Dendritic cell treated with granulocyte-macrophage colony-stimulating factor and Interleukin-4, amounts not matched to agents 40 ng/mL and 50 ng/mL, for 4 days (primary cell): ENCODE measurements at regions not wholly inside any gene's neighbourhood (a gene's known extent, or its start where the extent isn't known, plus 50 kb on each side); places are given as distances from the start of the nearest gene placed in this dataset.

ENCODE experiments used
- H3K27ac Mint-ChIP-seq: one replicate; pipeline ENCODE4 v1.8.0; 2022; ENCODE audit warnings: mild to moderate bottlenecking, mixed read lengths
- H3K27me3 Mint-ChIP-seq: one replicate; pipeline ENCODE4 v1.8.0; 2022; ENCODE audit warnings: mild to moderate bottlenecking, mixed read lengths
- H3K36me3 Mint-ChIP-seq: one replicate; pipeline ENCODE4 v1.8.0; 2022; ENCODE audit warnings: low read depth, mixed read lengths
- H3K4me1 Mint-ChIP-seq: one replicate; pipeline ENCODE4 v1.8.0; 2022; ENCODE audit warnings: low read depth, mixed read lengths
- H3K4me3 Mint-ChIP-seq: one replicate; pipeline ENCODE4 v1.8.0; 2022; ENCODE audit warnings: mild to moderate bottlenecking, moderate library complexity, mixed read lengths
- H3K9me3 Mint-ChIP-seq: one replicate; pipeline ENCODE4 v1.8.0; 2022; ENCODE audit warnings: mixed read lengths
- intact Hi-C: fragments of 100-400 bp; cut with micrococcal nuclease; formaldehyde crosslinking; loops from one replicate; pipeline ENCODE4 v1.15.0; 2022

DNA sequence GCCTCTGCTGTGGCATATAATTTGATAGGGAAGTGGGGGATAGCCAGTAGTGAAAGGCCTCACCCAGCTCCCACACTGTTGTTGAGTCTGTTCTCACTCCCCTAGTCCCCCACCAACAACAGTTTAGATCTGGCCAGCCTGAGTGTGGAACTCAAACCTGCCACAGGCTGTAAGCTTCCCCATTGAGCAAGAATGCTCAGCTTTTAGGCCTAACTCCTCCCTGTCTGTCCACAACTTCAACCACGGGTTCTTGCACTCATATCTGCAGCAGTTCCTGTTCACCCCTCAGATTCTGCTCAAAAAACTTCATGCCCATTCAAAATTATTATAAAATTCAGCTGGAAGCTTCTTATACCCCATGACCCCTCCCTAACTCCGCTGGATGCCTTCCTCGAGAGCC, 975.1 kb downstream of the NSUN3 start:
- peaks cover 26% of the 10 kb centered on the region for H3K9me3 Mint-ChIP-seq
- no peaks in the 10 kb centered on the region for H3K4me1 Mint-ChIP-seq
- no peak overlapping the region for H3K4me3 Mint-ChIP-seq
- intact Hi-C loops = no loop called here
- no peak overlapping the region for H3K27ac Mint-ChIP-seq
- no peaks in the 10 kb centered on the region for H3K27me3 Mint-ChIP-seq
- no peaks in the 10 kb centered on the region for H3K36me3 Mint-ChIP-seq

DNA sequence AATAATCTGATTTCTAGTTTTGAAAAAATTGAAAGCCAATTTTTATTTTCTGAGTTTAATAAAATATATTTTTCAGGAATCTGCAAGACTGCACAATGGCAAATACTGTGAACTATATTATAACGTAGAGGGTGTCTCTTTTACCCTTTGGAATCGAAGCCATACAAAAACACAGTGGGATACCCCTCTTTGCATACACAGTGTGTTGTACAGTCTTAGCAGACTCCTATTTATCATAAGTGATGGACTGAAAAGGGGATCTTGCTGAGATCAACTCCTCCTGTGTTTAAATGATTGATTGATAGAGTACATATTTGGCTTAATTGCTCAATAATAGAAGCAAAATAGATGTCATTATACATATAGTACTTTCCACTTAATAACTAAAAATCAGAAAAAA, 981.2 kb downstream of the NSUN3 start:
- no peaks in the 10 kb centered on the region for H3K36me3 Mint-ChIP-seq
- no peaks in the 10 kb centered on the region for H3K4me1 Mint-ChIP-seq
- intact Hi-C loops = no loop called here
- peaks cover 9% of the 10 kb centered on the region for H3K9me3 Mint-ChIP-seq
- no peak overlapping the region for H3K27ac Mint-ChIP-seq
- H3K27me3 Mint-ChIP-seq = no peaks in the 10 kb centered on the region
- H3K4me3 Mint-ChIP-seq = no peak overlapping the region

DNA sequence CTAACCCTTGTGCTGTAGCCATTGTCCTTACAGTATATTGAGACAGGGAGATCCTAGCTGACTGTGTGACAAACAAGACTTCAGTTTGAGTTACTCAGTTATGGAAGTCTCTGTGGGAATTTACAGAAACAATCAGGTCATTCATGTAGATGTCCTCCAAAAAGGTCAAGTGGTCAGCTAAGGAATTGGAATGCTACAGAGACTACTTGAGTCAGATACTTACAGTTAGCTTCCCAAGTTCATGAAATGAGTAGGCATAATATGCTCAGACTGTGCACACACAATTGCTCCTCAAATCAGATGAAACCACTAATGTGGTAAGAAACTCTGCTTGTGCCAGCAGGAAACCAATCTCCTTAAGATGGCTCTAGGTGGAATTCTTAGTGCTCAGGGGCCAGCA, 985.7 kb downstream of the NSUN3 start:
- Mint-ChIP-seq H3K9me3 (peaks cover 9% of the 10 kb centered on the region), H3K36me3 (no peaks in the 10 kb centered on the region), H3K4me3 (no peak overlapping the region), H3K27me3 (no peaks in the 10 kb centered on the region), H3K4me1 (no peaks in the 10 kb centered on the region), H3K27ac (no peak overlapping the region)
- intact Hi-C loops = no loop called here

DNA sequence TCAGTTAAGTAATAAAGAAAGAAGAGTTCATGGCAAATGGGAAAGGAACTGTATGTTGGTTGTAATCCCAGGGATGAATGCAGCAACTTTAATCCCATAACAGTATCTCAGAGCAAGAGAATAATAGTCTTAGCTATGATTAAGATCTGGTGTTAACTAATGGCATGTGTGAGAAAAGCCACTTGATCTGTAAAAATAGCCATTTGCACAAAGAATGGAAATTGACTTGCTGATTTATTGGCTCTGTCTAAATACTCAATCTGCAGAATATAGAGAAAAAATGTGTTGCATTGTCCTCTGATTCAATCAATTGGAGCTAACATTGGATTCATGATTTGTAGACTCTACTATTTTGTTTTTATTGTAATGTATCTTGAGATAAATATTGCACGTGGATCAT, 987.0 kb downstream of the NSUN3 start:
- no peak overlapping the region for H3K4me3 Mint-ChIP-seq
- intact Hi-C loops = no loop called here
- peaks cover 9% of the 10 kb centered on the region for H3K9me3 Mint-ChIP-seq
- no peak overlapping the region for H3K27ac Mint-ChIP-seq
- H3K27me3 Mint-ChIP-seq = no peaks in the 10 kb centered on the region
- no peaks in the 10 kb centered on the region for H3K4me1 Mint-ChIP-seq
- H3K36me3 Mint-ChIP-seq = no peaks in the 10 kb centered on the region

DNA sequence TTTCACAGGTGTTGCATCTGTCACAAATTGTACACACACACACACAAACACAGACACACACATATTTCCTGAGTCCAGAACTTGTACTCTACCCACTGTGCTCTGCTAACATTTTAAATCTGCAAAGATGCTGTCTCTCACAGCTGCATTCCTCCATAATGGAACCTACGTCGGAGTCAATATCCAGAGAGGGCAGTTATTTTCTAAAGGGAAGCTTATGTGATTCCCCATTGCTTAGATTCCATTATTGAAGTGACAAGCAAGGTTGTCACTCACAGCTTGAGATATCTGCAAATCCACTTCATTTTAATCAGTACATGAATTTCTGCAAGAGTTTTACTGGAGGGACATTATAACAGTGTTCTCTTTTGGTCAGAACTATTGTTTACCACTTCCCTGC, 992.4 kb downstream of the NSUN3 start:
- H3K27ac Mint-ChIP-seq = no peak overlapping the region
- peaks cover 9% of the 10 kb centered on the region for H3K9me3 Mint-ChIP-seq
- H3K4me3 Mint-ChIP-seq = no peak overlapping the region
- no peaks in the 10 kb centered on the region for H3K27me3 Mint-ChIP-seq
- intact Hi-C loops = no loop called here
- no peaks in the 10 kb centered on the region for H3K36me3 Mint-ChIP-seq
- no peaks in the 10 kb centered on the region for H3K4me1 Mint-ChIP-seq

DNA sequence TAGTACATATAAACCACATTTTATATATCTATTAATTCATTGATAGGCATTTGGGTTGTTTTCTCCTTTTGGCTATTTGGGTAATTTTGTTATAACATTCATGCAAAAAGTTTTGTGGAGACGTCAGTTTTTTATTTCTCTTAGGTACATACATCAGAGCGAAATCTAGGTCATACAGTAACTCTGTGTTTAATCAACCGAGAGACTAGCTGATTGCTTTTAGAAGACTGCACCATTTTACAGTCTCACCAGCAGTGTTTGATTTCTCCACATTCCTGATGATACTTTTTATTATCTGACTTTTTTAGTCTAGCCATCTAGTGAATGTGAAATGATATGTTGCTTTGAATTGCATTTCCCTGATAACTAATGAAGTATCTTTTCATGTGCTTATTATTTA, 1019.3 kb downstream of the NSUN3 start:
- H3K9me3 Mint-ChIP-seq = no peaks in the 10 kb centered on the region
- H3K4me3 Mint-ChIP-seq = no peak overlapping the region
- H3K4me1 Mint-ChIP-seq = no peaks in the 10 kb centered on the region
- intact Hi-C loops = no loop called here
- H3K27me3 Mint-ChIP-seq = no peaks in the 10 kb centered on the region
- no peaks in the 10 kb centered on the region for H3K36me3 Mint-ChIP-seq
- H3K27ac Mint-ChIP-seq = no peak overlapping the region

DNA sequence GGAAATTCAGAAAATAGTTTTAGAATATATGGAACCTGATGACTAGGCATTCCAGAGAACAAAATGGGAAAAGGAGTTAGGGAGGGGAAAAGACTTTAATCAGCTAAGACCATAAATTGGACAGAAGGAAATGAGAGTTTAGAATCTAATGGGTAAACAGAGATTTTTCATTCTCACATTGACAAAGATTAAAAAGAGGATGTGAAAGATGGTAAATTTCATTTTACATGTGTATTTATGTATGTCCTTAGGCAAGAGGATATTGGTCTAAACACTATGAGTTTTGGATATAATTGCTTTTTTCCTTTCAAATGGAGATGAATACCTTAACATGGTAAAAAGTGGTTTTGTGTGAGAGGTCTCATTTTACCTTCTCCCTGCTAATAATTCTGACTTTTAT, 1021.9 kb downstream of the NSUN3 start:
- Mint-ChIP-seq H3K27ac (no peak overlapping the region), H3K36me3 (no peaks in the 10 kb centered on the region), H3K9me3 (peaks cover 7% of the 10 kb centered on the region), H3K4me3 (no peak overlapping the region), H3K27me3 (no peaks in the 10 kb centered on the region), H3K4me1 (no peaks in the 10 kb centered on the region)
- intact Hi-C loops = no loop called here

DNA sequence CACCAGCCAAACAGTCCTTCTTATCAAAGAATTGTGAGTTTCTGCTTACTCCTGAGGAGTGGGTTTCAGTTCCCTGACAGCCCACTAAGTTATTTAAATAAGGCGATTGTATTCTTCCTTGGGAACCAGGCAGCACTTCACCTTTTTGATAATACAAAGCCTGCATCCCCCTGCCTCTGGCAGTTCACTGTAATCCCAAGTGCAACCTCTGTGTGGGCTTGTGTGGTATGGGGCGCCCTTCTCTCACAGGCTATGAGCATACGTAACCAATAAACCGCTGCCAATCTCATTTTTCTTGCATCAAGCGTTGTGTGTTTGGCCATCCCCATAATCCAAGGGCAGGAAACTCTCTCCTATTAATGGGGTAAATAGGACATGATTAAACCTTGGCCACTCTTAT, 1025.6 kb downstream of the NSUN3 start:
- no peak overlapping the region for H3K27ac Mint-ChIP-seq
- no peaks in the 10 kb centered on the region for H3K4me1 Mint-ChIP-seq
- H3K4me3 Mint-ChIP-seq = no peak overlapping the region
- intact Hi-C loops = no loop called here
- H3K27me3 Mint-ChIP-seq = no peaks in the 10 kb centered on the region
- peaks cover 17% of the 10 kb centered on the region for H3K9me3 Mint-ChIP-seq
- no peaks in the 10 kb centered on the region for H3K36me3 Mint-ChIP-seq

DNA sequence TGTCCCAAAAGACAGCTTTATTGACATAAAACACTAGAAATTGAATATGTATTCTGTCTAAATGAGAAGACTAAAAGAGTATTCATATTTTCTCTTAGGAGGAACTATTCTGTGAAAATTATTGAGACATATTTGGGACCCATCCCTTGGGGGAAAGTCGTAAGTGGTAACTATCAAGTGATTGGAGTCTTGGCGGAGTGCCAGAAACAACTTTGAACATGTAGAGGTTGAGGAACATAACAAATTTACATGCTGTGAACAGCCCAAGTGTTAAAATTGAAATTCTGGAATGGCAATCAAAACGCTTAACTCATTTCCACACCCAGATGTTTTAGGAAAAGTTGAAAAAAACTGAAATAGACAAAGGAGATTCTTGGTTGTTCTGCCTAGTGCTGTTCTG, 1034.6 kb downstream of the NSUN3 start:
- H3K36me3 Mint-ChIP-seq = no peaks in the 10 kb centered on the region
- H3K4me1 Mint-ChIP-seq = no peaks in the 10 kb centered on the region
- H3K4me3 Mint-ChIP-seq = no peak overlapping the region
- intact Hi-C loops = no loop called here
- no peaks in the 10 kb centered on the region for H3K27me3 Mint-ChIP-seq
- H3K27ac Mint-ChIP-seq = no peak overlapping the region
- peaks cover 11% of the 10 kb centered on the region for H3K9me3 Mint-ChIP-seq

DNA sequence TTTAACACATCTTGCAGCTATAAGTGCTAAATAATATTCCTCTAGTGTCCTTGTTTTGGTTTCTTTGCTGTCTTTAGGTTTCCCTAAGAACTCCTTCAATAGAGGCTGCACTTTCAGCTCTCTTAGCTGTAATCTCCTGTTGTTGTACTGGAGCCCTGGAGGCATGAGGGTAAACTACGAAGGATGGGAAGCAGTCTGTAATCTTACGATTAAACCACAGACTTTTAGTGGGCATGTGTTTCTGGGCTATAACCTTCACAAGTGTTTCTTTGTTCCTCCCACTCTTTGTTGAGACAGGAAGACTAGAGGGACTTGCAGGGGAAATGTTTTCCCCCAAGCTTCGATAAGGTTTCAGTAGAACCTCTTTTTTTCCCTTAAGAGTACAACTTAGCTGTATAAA, 1058.1 kb downstream of the NSUN3 start:
- intact Hi-C loops = no loop called here
- H3K27ac Mint-ChIP-seq = no peak overlapping the region
- H3K9me3 Mint-ChIP-seq = peaks cover 15% of the 10 kb centered on the region
- H3K4me1 Mint-ChIP-seq = no peaks in the 10 kb centered on the region
- no peaks in the 10 kb centered on the region for H3K36me3 Mint-ChIP-seq
- no peaks in the 10 kb centered on the region for H3K27me3 Mint-ChIP-seq
- H3K4me3 Mint-ChIP-seq = no peak overlapping the region

DNA sequence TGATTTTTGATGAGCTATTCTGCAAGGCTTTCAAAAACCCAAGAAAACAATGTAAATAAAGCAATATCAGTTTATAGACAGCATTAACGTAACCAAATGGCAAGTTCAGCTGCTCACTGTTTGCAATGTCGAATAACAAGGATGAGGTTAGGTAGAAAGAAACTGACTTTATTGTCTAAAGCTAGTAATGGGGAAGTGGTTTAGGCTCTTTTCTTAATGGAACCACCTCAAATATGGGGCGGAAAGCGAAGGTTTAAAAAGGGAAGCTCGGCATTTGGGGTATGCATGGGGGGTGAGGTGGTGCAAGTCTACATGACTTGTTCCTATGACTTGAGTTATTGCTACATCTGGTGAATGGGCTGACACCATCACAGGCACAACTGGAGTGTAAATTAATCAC, 1060.2 kb downstream of the NSUN3 start:
- H3K4me3 Mint-ChIP-seq = no peak overlapping the region
- no peak overlapping the region for H3K27ac Mint-ChIP-seq
- intact Hi-C loops = no loop called here
- H3K27me3 Mint-ChIP-seq = no peaks in the 10 kb centered on the region
- peaks cover 27% of the 10 kb centered on the region for H3K9me3 Mint-ChIP-seq
- no peaks in the 10 kb centered on the region for H3K36me3 Mint-ChIP-seq
- H3K4me1 Mint-ChIP-seq = no peaks in the 10 kb centered on the region

DNA sequence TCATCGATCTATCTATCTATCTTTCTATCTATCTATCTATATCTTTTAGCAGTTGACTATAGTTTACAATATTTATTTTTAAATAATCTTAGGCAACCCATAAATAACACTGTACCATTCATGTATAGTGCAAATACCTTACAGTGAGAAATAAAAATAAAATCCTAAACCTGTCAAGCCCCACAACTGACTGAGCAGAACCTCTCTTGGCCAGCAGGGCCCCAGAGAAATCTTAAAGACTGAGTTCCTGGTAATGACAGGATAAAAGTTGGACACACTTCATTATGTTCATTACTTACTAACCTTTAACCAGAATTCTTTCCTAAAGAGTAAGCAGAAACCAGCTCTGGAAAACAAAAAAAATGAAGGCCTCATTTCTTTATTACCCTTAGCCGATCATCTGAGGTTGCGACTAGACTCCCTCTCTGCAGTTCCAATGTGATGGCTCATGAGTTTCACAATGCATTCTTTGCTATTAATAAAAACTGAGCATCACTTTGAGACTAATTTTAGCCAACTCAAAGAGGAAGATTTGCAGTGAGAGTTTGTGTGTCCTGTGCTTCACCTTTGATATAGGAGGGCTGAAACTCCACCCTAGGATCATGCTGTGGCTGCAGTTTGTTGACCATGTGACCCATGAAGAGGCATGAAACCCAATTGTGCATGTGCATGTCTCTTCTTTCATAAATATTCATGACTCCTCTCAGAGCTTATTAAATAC, 1072.0 kb downstream of the NSUN3 start:
- intact Hi-C loops = no loop called here
- Mint-ChIP-seq H3K4me1 (no peaks in the 10 kb centered on the region), H3K36me3 (no peaks in the 10 kb centered on the region), H3K9me3 (peaks cover 8% of the 10 kb centered on the region), H3K27me3 (no peaks in the 10 kb centered on the region), H3K4me3 (no peak overlapping the region), H3K27ac (no peak overlapping the region)

DNA sequence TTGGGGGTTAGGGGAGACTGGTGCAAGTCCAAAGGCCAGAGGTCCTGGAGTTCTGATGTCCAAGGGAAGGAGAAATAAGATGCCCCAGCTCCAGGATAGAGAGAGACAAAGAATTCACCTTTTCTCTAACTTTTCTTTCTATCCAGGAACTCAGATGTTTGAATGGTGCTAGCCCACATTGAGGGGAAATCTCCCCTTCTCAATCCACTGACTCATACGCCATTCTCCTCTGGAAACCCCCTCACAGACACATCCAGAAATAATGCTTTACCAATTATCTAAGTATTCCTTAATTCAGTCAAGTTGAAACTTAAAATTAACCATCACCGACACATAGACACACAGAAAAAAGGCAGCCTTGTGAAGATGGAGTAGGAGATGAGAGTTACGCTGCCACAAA, 1085.2 kb downstream of the NSUN3 start:
- no peaks in the 10 kb centered on the region for H3K36me3 Mint-ChIP-seq
- H3K4me3 Mint-ChIP-seq = no peak overlapping the region
- H3K27ac Mint-ChIP-seq = no peak overlapping the region
- no peaks in the 10 kb centered on the region for H3K4me1 Mint-ChIP-seq
- no peaks in the 10 kb centered on the region for H3K27me3 Mint-ChIP-seq
- intact Hi-C loops = no loop called here
- peaks cover 6% of the 10 kb centered on the region for H3K9me3 Mint-ChIP-seq

DNA sequence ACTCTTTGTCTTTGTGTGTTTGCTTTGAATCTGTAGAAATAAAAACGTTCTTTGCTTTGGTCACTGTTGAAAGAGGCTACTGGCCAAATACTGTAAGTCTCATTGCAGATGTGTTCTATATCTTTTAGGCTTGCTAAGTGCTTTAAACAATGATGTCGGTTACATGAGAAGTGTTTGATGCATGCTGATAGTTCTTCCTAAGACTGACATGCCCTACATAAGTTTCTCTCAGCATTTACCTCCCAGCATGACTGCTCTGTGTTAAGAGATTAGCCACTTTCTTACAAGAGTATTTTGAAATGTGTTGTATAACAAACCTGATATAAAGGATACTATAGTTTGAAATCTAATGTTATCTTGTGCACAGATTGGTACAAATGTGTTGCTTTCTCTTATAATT, 1088.7 kb downstream of the NSUN3 start:
- Mint-ChIP-seq H3K36me3 (no peaks in the 10 kb centered on the region), H3K4me1 (no peaks in the 10 kb centered on the region), H3K9me3 (peaks cover 28% of the 10 kb centered on the region), H3K27me3 (no peaks in the 10 kb centered on the region), H3K27ac (no peak overlapping the region), H3K4me3 (no peak overlapping the region)
- intact Hi-C loops = no loop called here

DNA sequence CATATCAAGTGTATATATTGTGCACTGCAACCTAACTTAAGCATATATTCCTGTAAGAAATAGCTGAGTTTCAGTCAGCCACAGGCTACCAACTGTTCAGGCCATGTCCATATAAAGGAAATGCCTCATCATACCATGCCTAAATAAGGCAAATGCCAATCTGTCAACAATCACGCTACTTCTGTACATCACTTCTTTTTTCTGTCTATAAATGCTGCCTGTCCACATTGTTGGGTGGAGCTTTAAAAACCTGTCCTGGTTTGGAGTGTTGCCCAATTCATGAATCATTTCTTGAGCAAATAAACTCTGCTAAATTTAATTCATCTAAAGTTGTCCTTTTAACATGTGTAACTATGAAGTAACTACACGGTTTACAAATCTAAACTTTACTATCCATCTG, 1091.9 kb downstream of the NSUN3 start:
- no peak overlapping the region for H3K4me3 Mint-ChIP-seq
- H3K36me3 Mint-ChIP-seq = no peaks in the 10 kb centered on the region
- no peak overlapping the region for H3K27ac Mint-ChIP-seq
- no peaks in the 10 kb centered on the region for H3K27me3 Mint-ChIP-seq
- no peaks in the 10 kb centered on the region for H3K4me1 Mint-ChIP-seq
- intact Hi-C loops = no loop called here
- H3K9me3 Mint-ChIP-seq = peaks cover 43% of the 10 kb centered on the region
